ENCODE measurements at regions not wholly inside any gene's neighbourhood (a gene's known extent, or its start where the extent isn't known, plus 50 kb on each side); places are given as distances from the start of the nearest gene placed in this dataset.
"Not testable (repeated sequence)": the region's sequence is repeated elsewhere in the genome, so short reads cannot be mapped to it uniquely, and the experiment has no call there.

- no peak for DNase-seq (ENCODE audit: low read depth)
Measured at GRCh38 chr19:30682146-30682998, 310.2 kb downstream of the ZNF536 start.

GRCh38 chr19:30681162-30682100 is 309.2 kb downstream of the ZNF536 start:
- DNase-seq (ENCODE audit: low read depth) = no peak

GRCh38 chr19:30680399-30680798 is 308.2 kb downstream of the ZNF536 start:
- not testable (repeated sequence) for DNase-seq (ENCODE audit: low read depth)

GRCh38 chr19:30679789-30680188 is 307.6 kb downstream of the ZNF536 start:
- DNase-seq (ENCODE audit: low read depth) = no peak

GRCh38 chr19:30679153-30679702 is 307.0 kb downstream of the ZNF536 start:
- no peak for DNase-seq (ENCODE audit: low read depth)

GRCh38 chr19:30678168-30678567 is 306.0 kb downstream of the ZNF536 start:
- no peak for DNase-seq (ENCODE audit: low read depth)

GRCh38 chr19:30677702-30678101 is 305.5 kb downstream of the ZNF536 start:
- no peak for DNase-seq (ENCODE audit: low read depth)

GRCh38 chr19:30676990-30677679 is 305.0 kb downstream of the ZNF536 start:
- no peak for DNase-seq (ENCODE audit: low read depth)

GRCh38 chr19:30675086-30675485 is 302.9 kb downstream of the ZNF536 start:
- DNase-seq (ENCODE audit: low read depth) = no peak

GRCh38 chr19:30674656-30675055 is 302.5 kb downstream of the ZNF536 start:
- DNase-seq (ENCODE audit: low read depth) = no peak

- DNase-seq (ENCODE audit: low read depth) = no peak
Measured at GRCh38 chr19:30673336-30673735, 301.2 kb downstream of the ZNF536 start.

- DNase-seq (ENCODE audit: low read depth) = no peak
Measured at GRCh38 chr19:30672926-30673325, 300.7 kb downstream of the ZNF536 start.

- DNase-seq (ENCODE audit: low read depth) = no peak
Measured at GRCh38 chr19:30671622-30672051, 299.5 kb downstream of the ZNF536 start.

GRCh38 chr19:30671367-30671619 is 299.1 kb downstream of the ZNF536 start:
- DNase-seq (ENCODE audit: low read depth) = no peak

- no peak for DNase-seq (ENCODE audit: low read depth)
Measured at GRCh38 chr19:30670562-30671366, 298.6 kb downstream of the ZNF536 start.

- no peak for DNase-seq (ENCODE audit: low read depth)
Measured at GRCh38 chr19:30670011-30670329, 297.8 kb downstream of the ZNF536 start.

- DNase-seq (ENCODE audit: low read depth) = no peak
Measured at GRCh38 chr19:30669329-30670010, 297.3 kb downstream of the ZNF536 start.

GRCh38 chr19:30668521-30669155 is 296.5 kb downstream of the ZNF536 start:
- DNase-seq (ENCODE audit: low read depth) = no peak

GRCh38 chr19:30667746-30668145 is 295.6 kb downstream of the ZNF536 start:
- no peak for DNase-seq (ENCODE audit: low read depth)

GRCh38 chr19:30667227-30667626 is 295.0 kb downstream of the ZNF536 start:
- DNase-seq (ENCODE audit: low read depth) = no peak
